Cardiac fibroblast (primary cell): ENCODE measurements at regions not wholly inside any gene's neighbourhood (a gene's known extent, or its start where the extent isn't known, plus 50 kb on each side); places are given as distances from the start of the nearest gene placed in this dataset.

Source experiments
- DNase-seq, 2 donors: peaks; one replicate each; pipeline versions ENCODE4 v3.0.0 to v3.0.0-alpha.2; 2010; ENCODE audit warnings: low read depth in 2 of 2
- H3K4me3 ChIP-seq, 2 donors: replicated peaks in 1 of 2; 1 replicate in 1 of 2; 2 replicates in 1 of 2; pipeline ENCODE4 v1.5.1; 2011; ENCODE audit warnings: low read depth in 2 of 2, low read length in 2 of 2, mild to moderate bottlenecking in 2 of 2, moderate library complexity in 1 of 2
- TF ChIP-seq, protein P1 (sequence below): IDR thresholded peaks from one replicate; pipeline ENCODE4 v1.5.1; 2011; ENCODE audit warnings: low read depth, mild to moderate bottlenecking, low read length, inconsistent platforms

DNA sequence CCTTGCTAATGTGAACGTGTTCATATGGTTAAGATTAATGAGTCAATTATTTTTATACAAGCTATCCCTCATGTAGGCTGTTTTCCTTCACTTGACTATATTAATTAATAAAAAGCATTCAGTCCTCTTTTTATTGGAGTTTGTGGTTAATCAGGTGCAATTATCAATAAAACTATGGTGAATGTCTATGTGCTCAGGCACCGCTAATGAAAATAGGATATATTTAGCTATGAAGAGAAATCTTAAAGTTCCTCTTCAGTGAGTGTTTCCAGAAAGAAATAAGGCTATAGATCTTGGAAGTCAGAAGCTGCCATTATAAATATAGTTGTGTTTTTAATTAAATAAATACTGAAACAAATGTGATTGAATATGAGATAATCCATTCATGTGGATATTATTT is 422.1 kb downstream of the DMAC1 start:
- H3K4me3 ChIP-seq, result no peak overlapping the region
- no peak for DNase-seq
- TF ChIP-seq, protein P1, sequence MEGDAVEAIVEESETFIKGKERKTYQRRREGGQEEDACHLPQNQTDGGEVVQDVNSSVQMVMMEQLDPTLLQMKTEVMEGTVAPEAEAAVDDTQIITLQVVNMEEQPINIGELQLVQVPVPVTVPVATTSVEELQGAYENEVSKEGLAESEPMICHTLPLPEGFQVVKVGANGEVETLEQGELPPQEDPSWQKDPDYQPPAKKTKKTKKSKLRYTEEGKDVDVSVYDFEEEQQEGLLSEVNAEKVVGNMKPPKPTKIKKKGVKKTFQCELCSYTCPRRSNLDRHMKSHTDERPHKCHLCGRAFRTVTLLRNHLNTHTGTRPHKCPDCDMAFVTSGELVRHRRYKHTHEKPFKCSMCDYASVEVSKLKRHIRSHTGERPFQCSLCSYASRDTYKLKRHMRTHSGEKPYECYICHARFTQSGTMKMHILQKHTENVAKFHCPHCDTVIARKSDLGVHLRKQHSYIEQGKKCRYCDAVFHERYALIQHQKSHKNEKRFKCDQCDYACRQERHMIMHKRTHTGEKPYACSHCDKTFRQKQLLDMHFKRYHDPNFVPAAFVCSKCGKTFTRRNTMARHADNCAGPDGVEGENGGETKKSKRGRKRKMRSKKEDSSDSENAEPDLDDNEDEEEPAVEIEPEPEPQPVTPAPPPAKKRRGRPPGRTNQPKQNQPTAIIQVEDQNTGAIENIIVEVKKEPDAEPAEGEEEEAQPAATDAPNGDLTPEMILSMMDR, result no peak

DNA sequence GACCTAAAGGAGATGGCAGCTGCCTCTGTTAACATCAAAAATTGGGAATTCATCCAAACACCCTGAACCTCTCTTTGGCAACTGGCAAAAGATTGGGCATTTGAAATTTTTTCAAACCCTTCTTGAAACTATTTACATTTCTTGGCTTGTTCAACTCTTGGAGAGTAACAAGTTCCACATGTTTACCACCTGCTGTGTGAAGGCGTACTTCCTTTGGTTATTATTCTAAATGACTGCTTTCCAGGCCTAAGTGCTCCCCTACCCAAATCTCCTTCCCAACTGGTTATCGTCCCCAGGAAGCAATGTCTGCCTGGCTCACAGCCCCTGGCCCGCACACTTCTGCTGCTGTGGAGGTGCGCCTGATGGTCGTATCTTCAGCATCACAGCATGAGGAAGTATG is 422.7 kb downstream of the DMAC1 start:
- peak in 1 of 2 donors; percentile 55 for DNase-seq
- H3K4me3 ChIP-seq, result no peak overlapping the region
- TF ChIP-seq, protein P1, result no peak

DNA sequence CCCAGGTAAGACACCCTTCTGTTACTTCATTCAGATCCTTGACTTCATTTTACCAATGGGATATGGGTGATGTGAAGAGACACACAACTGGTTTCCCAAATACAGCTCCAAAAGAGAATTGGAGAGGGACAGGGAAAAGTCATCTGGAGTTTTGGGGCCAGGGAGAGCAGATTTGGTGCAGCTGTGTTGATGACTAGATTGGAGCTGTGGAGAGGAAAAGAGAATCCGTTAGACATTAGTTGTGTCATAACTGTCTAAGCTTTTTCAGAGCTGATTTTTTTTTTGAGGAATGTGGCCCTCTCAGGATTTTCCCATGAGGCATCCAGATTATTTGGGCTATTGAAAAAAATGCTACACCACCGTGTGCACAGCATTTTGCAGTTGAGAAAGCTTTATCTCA is 423.4 kb downstream of the DMAC1 start:
- TF ChIP-seq, protein P1, result no peak

DNA sequence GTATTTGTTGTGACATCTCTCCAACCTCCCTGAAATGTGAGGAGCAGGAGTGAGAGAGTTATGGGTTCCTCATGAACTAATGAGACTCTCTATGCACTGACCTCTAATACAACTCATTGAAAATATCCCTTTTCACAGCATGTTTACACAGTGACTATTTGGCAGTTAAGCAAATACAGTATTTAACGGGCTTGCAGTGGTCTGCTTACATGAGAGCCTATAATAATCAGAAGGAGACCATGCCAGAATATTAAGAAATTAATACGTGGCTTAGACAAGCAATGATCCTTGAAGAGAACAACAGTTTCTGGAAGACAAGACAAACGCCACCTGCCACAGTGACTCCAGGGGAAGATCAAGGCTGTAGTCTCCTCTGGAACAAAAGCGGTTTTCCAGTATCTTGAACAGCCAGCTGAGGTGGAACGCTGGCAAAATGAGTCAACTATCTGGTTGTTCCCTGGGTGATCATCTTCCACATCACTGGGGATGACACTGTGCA is 424.5 kb downstream of the DMAC1 start:
- TF ChIP-seq, protein P1, result no peak
- no peak overlapping the region for H3K4me3 ChIP-seq
- no peak for DNase-seq

More for the DNA sequence above, 423.4 kb downstream of the DMAC1 start:
- H3K4me3 ChIP-seq, result no peak overlapping the region
- DNase-seq, result no peak

DNA sequence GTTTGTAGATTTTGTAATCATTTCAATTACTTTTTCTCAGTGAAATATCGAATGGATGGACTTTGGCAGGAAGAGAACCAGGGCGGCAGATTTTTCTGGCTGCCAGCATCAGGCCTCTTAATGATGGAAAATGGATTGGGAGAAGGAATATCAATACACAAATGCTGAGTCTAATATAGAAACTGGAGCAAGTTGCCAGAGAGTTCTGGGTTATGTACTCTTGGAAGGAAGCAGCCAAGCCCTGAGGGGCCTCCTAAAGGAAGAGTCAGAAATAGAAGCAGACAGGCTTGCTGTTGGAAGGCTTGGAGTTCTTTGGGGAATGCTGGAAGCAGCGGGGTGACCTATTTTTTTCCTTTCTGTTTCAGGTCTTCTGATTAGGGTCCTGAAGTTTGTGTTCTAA is 428.6 kb downstream of the DMAC1 start:
- TF ChIP-seq, protein P1, result no peak
- peak in 1 of 2 donors; percentile 59 for DNase-seq
- no peak overlapping the region for H3K4me3 ChIP-seq

DNA sequence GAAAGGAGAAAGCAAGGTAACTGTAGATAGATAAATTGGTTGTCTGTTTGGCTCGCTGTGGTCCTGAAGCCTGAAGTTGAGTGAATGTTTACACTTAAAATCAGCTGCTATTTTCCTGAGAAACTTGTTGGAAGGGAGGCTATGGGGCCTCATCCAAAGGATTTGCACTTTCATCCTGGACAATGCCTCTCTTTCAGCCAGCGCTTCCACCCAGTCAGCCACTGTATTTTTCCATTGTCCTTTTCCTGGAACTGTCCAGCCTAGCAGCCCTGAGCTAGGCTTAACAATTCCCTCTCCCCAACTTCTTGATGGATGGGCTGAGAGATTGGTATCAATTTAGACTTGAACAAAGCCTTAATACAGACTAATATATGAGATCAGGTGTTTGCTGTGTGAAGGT is 429.2 kb downstream of the DMAC1 start:
- no peak overlapping the region for H3K4me3 ChIP-seq
- DNase-seq, result peak in 1 of 2 donors; percentile 35
- TF ChIP-seq, protein P1, result no peak

DNA sequence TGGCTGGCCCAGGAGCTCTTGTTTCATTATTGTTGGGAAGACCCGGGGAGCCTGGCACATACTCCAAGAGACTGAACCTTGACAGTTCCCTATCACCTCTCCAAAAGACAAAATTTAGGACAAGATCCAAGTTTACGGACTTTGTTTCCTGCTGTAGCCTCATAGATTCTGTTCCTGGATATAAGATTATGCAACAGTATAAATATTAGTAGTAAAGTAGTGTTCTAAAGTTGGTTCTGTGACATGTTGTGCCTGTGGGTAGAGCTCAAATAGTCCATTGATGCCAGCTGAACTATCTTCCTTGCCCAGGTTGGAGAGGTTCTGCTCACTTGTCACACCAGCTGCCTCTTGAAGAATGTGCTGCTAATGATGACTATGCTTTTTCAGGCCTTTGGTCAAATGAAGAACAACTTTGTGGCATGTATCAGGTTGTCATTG is 430.2 kb downstream of the DMAC1 start:
- TF ChIP-seq, protein P1, result no peak
- no peak for DNase-seq
- no peak overlapping the region for H3K4me3 ChIP-seq
